Progenitor cell of endocrine pancreas (in vitro differentiated cells): ENCODE measurements at regions not wholly inside any gene's neighbourhood (a gene's known extent, or its start where the extent isn't known, plus 50 kb on each side); places are given as distances from the start of the nearest gene placed in this dataset.

Source experiments
- DNase-seq: peaks from one replicate; pipeline ENCODE4 v3.0.0; 2021; ENCODE audit warnings: low spot score; ENCODE audit not compliant: unreplicated experiment
- H3K27ac Mint-ChIP-seq: 2 replicates; pipeline ENCODE4 v1.8.0; 2021; ENCODE audit warnings: mild to moderate bottlenecking, moderate library complexity, mixed read lengths
- H3K27me3 Mint-ChIP-seq: 2 replicates; pipeline ENCODE4 v1.8.0; 2021; ENCODE audit warnings: mixed read lengths
- H3K36me3 Mint-ChIP-seq: 2 replicates; pipeline ENCODE4 v1.8.0; 2022; ENCODE audit warnings: mixed read lengths; ENCODE audit not compliant: insufficient read depth
- H3K4me1 Mint-ChIP-seq: 2 replicates; pipeline ENCODE4 v1.8.0; 2021; ENCODE audit warnings: low read depth, mixed read lengths
- H3K4me3 Mint-ChIP-seq: 2 replicates; pipeline ENCODE4 v1.8.0; 2021; ENCODE audit warnings: low read depth, mild to moderate bottlenecking, moderate library complexity, mixed read lengths
- H3K9me3 Mint-ChIP-seq: 2 replicates; pipeline ENCODE4 v1.8.0; 2021; ENCODE audit warnings: low read depth, mixed read lengths
- TF ChIP-seq, protein P1 (sequence below): fragments of 200-600 bp; sonication (generic); IDR thresholded peaks from one replicate; pipeline ENCODE4 v1.5.0; 2021; ENCODE audit warnings: antibody characterized with exemption, mild to moderate bottlenecking; ENCODE audit not compliant: unreplicated experiment

GRCh38 chr1:221620437-221621384 is 121.2 kb downstream of the DUSP10 start:
- H3K36me3 Mint-ChIP-seq, result no peaks in the 10 kb centered on the region
- H3K9me3 Mint-ChIP-seq, result peaks cover 18% of the 10 kb centered on the region
- H3K4me3 Mint-ChIP-seq, result no peak overlapping the region
- no peak overlapping the region for H3K27ac Mint-ChIP-seq
- no peaks in the 10 kb centered on the region for H3K27me3 Mint-ChIP-seq
- no peaks in the 10 kb centered on the region for H3K4me1 Mint-ChIP-seq
- TF ChIP-seq, protein P1, sequence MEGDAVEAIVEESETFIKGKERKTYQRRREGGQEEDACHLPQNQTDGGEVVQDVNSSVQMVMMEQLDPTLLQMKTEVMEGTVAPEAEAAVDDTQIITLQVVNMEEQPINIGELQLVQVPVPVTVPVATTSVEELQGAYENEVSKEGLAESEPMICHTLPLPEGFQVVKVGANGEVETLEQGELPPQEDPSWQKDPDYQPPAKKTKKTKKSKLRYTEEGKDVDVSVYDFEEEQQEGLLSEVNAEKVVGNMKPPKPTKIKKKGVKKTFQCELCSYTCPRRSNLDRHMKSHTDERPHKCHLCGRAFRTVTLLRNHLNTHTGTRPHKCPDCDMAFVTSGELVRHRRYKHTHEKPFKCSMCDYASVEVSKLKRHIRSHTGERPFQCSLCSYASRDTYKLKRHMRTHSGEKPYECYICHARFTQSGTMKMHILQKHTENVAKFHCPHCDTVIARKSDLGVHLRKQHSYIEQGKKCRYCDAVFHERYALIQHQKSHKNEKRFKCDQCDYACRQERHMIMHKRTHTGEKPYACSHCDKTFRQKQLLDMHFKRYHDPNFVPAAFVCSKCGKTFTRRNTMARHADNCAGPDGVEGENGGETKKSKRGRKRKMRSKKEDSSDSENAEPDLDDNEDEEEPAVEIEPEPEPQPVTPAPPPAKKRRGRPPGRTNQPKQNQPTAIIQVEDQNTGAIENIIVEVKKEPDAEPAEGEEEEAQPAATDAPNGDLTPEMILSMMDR, result no peak
- no peak for DNase-seq

DNA sequence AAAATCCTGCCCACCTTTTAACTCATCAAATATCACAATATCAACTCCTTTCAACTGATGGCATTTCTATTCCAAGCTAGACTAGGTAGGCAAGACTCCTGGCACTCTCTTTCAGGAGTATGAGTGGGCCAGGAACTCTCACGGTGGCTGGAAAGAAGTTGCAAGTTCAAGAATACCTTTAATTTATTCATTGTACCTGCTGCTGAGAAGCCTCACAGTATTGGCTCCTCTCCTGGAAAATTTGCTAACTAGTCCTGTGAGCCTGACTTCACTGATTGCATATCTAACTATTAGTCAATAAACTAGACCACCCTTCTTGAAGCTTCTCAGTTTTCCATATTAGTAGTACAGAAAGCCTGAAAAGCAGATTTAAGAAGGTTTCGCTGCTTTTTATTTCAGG is 120.2 kb downstream of the DUSP10 start:
- H3K36me3 Mint-ChIP-seq, result no peaks in the 10 kb centered on the region
- no peak overlapping the region for H3K27ac Mint-ChIP-seq
- TF ChIP-seq, protein P1, result no peak
- H3K4me1 Mint-ChIP-seq, result no peaks in the 10 kb centered on the region
- no peak overlapping the region for H3K4me3 Mint-ChIP-seq
- DNase-seq, result no peak
- H3K9me3 Mint-ChIP-seq, result peaks cover 23% of the 10 kb centered on the region
- no peaks in the 10 kb centered on the region for H3K27me3 Mint-ChIP-seq

DNA sequence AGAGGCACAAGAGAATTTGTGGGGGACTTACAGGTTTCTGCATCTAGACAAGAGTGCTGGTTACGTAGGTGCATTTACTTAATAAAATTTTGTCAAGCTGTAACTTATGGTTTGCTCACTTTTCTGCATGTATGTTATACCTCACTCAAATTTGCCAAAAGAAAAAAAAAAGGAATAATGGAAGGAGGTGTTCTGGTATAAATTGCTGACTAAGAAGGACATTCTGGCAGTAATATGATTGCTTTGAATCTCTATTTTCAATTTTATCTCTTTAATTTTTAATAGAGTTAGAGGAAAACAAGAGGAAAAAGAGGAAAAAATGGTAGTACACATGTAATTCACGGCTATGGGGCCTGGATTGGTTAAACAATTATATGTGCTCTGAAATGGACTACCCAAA is 119.5 kb downstream of the DUSP10 start:
- peaks cover 23% of the 10 kb centered on the region for H3K9me3 Mint-ChIP-seq
- DNase-seq, result no peak
- TF ChIP-seq, protein P1, result no peak
- H3K27ac Mint-ChIP-seq, result no peak overlapping the region
- no peaks in the 10 kb centered on the region for H3K4me1 Mint-ChIP-seq
- H3K36me3 Mint-ChIP-seq, result no peaks in the 10 kb centered on the region
- no peaks in the 10 kb centered on the region for H3K27me3 Mint-ChIP-seq
- no peak overlapping the region for H3K4me3 Mint-ChIP-seq

- no peaks in the 10 kb centered on the region for H3K27me3 Mint-ChIP-seq
- no peak overlapping the region for H3K27ac Mint-ChIP-seq
- H3K4me1 Mint-ChIP-seq, result no peaks in the 10 kb centered on the region
- no peak for DNase-seq
- H3K4me3 Mint-ChIP-seq, result no peak overlapping the region
- H3K36me3 Mint-ChIP-seq, result no peaks in the 10 kb centered on the region
- TF ChIP-seq, protein P1, result no peak
- H3K9me3 Mint-ChIP-seq, result peaks cover 17% of the 10 kb centered on the region
Observed at GRCh38 chr1:221625026-221625425, 116.9 kb downstream of the DUSP10 start.

GRCh38 chr1:221626041-221626440 is 115.8 kb downstream of the DUSP10 start:
- Mint-ChIP-seq H3K27ac (no peak overlapping the region), H3K36me3 (no peaks in the 10 kb centered on the region), H3K27me3 (no peaks in the 10 kb centered on the region), H3K9me3 (peaks cover 17% of the 10 kb centered on the region), H3K4me3 (no peak overlapping the region), H3K4me1 (no peaks in the 10 kb centered on the region)
- TF ChIP-seq, protein P1, result no peak
- DNase-seq, result no peak
